ENCODE measurements at regions not wholly inside any gene's neighbourhood (a gene's known extent, or its start where the extent isn't known, plus 50 kb on each side); places are given as distances from the start of the nearest gene placed in this dataset.
"Not testable (repeated sequence)": the region's sequence is repeated elsewhere in the genome, so short reads cannot be mapped to it uniquely, and the experiment has no call there.

DNA sequence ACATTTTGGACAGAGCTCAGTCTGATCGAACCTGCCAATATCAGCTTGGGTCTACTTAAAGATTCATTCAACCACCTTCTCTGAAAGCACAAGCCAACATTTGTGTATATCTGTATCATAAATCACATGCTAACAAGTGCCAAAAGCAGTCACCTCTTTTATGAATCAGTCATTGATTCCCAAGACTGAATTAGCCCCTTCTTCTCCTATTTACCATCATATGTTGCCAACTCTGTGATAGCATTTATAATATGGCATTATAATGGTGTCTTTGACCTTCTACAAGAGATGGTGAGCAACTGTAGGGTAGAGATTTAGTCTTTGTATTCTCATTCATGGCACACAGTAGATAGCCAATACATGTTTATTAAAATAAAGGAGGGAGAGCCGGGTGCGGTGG lies 61.4 kb downstream of the DDX53 start:
- DNase-seq = no peak

DNA sequence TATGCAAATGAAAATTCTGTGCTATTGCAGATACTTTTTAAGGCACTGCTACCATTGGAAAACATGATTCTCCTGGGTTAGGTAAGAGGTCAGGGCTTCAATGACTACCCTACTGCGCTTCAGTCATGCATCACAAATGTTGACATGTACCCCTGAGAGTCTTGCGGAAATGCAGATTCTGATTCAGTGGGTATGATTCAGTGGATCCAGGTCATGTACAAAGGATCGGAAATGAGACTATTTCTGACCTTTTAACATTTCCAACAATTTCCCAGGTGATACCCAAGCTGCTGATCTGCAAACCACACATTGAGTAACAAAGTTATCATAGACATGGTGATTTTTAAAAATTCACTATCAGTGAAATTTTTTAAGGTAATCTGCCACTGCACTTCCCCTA lies 62.6 kb downstream of the DDX53 start:
- no peak for DNase-seq

DNA sequence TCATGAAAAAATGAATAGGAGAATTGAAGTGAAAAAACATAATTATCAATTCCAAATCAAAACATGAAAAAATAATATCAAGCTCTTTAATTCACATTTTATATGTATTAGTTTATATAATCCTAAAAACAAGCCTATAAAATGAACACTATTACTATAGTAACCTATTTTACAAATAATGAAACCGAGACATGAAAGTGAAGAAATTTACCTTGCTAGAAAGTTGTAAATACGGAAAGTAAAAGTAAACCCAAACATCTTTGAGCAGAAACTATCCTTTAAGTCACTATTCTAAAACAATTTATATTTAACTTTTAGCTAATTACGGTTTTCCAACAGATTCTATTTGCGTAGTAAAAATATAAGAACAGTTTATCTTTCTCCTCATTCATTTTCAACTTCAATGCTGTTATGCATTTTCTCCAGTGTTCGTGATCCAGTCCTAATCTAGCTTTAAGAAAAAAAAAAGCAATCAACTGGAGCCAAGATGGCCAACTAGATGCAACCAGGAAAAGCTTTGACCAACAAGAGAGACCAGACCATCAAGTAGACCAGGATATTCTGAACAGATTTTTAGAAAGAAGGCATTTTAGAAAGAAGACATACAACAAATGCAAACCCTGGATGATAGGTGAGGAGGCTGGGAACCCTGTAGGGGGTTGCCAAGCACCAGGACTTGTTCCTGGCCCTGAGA lies 67.0 kb downstream of the DDX53 start:
- no peak for DNase-seq

DNA sequence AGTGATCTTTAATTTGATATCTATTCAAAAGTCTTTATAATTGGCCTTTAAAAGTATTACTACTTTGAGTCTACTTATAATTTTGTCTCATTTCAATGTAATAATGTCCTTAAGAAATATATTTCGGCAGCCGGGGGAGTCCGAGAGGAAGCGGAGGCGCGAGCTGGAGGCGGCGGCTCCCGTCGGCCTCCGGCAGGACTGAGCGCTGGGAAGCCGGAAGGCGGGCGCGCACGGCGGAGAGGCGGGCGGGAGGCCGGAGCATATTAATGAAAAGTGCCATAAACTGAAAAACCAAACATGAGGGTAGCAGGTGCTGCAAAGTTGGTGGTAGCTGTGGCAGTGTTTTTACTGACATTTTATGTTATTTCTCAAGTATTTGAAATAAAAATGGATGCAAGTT lies 75.7 kb downstream of the DDX53 start:
- not testable (repeated sequence) for DNase-seq

DNA sequence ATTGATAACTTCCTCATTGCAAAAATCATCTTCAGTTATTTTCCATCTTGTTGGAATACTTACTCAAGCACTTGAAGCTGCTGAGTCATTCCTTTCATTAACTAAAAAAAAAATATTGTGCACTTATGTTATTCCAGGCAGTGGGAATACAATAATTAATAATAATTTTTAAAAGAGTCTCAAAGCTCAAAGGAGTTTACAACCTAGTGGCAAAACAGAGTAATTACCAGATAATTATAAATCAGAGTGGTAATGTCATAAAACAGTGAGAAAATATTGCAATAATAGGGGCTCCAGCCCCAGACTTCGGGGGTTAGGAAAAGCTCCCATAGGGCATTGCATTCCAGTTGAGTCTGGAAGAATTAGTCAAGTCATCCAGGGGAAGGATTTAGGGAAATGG lies 79.6 kb downstream of the DDX53 start:
- no peak for DNase-seq

DNA sequence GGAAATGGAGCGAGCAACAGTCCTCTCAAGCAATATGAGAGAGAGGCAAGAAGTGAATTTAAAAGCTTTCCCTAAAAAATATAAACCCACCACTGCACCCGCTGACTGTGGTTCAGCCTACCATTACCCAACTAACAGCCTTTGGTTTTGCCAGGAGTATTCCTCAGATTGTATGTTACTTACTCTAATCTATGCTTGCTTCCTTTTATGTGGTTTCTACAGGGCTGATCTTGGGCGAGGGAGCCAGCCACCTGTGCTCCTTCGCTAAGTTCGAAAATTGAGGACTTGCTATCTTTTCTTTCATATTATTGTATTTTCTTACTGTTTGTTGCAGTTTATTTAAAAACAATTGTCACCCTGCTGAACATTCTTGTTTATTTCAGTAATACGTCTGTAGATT lies 101.1 kb downstream of the DDX53 start:
- DNase-seq = no peak

DNA sequence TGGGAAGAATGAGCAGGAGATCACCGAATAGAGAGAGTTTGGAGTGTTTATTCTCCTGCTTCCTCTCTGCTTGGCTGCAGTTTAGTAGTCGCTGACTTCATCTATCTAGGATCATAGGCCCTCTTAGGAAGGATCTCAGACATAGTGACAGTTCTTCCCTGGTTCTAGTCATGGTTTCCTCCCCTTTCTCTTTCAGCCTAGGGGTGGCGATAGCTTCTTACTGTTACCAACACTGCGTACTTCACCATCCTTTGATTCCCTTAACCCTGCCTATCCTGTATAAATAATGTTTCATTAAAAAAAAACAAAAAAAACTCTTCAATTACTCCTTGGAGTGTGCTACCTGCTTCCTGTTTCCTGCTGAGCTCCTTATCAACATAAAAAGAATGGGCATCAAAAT lies 103.8 kb downstream of the DDX53 start:
- no peak for DNase-seq

DNA sequence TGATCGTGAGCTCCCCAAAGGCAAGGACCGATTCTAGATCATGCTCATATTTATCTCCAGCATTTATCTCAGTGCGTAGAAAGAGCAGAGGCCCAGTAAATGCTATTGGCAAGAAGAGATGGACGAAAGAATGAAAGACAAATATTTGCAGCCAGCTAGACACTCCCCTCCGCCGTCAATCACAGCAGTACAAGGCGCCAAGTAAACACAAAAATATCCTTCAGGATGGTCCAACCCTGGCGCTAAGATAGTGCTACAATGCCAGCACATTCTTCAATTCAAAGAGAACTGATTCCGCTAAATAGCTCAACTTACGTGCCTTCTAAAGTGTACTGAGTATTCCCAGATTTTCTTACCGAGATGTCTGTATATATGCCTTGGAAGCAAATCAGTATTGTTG lies 114.5 kb downstream of the DDX53 start:
- DNase-seq = no peak

DNA sequence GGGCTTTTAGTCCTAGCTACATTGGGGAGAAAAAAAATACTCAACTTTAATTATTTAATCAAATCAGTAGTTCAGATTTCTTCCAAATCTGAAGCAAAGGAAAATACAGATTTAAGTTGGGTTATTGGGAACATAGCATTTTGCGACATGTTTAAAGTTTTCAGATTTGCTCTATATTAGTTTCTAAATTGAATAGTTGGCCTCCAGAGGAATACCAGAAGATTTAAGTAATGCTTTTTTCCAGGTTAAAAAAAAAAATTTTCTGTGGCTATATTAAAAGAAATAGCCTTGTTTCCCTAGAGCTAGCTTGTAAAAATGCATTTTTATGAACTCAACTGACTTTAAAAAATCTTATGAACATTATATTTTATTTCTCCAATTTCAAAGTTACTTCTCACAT lies 115.9 kb downstream of the DDX53 start:
- DNase-seq = no peak

DNA sequence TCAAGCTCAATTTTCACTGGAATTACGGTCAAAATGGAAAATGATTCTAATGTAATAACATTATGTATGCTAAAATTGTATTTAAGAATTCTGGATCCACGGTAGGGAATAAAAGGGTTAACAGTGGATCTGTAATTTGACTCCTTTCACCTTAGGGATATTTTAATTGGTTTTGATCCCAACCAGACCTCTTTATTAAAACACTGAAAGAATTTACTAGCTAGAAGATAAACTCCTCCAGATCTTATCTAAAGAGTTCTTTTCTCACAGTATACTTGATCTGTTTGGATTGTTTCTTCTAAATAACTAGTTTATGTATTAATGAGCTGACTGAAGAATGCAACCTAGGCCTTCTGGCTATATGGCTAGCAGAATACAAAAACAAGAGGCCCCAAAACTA lies 118.4 kb downstream of the DDX53 start:
- DNase-seq = no peak

DNA sequence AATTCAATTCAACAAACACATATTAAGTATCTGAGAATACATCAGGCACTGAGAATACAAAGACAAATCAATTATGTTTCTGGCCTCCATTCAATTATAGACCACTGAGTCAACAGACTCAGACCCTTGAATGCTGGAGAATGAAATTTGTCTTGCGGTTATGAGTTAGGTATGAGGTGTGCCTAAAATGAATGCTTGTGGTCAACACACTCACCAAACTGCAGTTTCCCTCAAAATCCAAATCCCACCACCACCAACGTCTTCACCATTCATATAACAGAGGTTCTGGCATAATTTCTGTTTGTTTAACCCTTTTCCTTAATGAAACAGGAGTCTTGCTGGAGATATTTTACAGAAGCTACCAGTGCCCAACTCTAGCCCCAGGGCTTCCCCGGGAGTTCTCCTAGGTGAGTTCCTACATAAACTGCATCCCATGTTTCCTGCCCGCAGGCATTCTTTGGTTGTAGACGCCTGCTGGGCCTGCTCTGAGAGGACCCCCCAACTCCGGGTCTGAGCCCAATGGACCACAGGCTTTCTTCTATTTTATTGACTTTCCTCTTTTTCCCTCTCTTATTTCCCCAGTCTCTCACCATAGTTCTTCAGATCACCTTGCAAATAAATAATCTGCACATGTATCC lies 119.2 kb downstream of the DDX53 start:
- peak; percentile 61 for DNase-seq

DNA sequence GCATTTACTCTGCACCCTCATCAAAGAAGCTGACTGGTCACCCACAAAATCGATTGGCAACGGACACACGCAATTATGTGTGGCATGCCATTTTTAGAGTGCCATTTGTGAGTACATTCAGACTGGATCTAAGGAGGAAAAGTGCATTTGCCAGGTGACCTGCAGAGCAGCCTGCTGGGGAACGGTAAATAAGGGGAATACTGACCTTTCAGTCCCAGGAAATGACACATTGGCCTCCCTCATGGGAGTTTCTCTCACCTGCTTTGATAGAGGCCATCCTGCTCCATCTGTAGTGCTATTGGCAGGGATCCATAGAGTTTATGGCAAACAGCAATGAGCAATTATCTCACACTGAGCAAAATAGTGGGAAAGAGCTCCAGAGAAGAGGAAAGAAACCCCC lies 127.8 kb downstream of the DDX53 start:
- no peak for DNase-seq

DNA sequence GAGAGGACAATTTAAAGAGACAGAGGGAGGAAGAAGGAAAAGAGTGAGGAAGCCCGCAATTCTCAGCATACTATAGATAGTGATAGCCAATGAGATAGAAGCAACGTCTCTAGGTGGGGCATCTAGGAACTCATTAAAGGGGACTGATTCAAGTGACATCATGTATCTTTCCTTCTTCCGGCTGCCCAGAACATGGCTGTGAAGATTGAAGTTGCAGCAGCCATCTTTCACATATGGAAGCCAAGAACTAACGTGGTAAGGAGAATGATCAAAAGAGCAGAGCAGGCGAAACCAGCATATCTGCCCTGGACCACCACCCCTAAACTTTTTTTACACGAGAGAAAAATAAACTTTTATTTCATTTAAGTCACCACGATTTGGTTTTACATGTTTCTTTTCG lies 133.8 kb downstream of the DDX53 start:
- no peak for DNase-seq

DNA sequence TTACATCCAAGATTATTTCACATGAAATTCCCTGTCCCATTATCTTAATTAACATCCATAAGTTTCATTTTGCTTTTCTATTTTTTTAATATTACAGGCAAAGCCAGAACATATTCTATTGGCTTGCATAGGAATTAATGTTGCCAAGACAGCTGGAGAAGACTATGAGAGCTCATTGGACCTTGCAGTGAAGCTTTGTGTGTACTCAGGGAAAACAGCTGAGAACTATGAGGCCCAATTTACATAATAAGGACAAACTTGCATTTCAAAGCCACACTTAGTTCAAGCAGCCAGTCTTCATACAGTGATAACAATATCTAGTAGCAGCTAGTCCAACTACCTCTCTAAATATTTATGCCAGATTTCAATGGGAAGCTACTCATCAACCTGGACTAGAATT lies 134.4 kb downstream of the DDX53 start:
- no peak for DNase-seq

DNA sequence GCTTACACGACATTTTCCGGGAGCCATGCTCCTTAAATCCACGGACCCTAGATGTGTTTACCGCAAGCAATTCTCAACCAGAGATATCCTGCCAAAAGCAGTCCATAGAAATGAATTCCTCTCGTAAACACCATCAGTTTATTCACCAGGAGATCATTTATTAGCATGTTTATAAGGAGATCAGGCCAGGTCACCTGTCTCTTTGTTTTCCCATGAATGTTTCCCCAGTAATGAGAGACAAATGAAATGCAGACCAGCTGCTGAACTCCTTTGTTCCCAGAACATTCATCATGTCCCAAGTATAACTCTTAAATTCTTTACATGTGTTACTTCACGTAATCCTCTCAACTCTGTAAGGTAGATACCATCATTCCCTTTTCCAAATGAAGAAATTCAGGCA lies 137.1 kb downstream of the DDX53 start:
- DNase-seq = no peak

DNA sequence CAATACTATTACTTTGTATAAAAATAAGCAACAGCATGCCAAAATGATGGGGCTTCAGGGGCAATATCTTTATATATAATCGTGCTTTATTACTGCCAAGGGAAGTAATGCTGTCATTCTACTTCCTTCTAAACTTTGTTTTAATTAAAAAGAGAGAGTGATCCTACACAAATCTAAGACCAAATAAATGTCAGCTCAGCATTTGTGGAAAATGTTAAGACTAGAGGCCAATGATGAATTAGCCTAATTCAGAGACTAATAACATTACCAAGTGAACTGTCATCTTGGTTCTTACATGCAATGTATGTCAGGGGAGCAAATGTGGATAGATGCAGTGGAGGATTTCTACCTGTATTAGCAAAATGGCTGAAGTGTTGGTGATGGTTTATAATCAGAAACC lies 166.4 kb upstream of the PTCHD1 start:
- no peak for DNase-seq

DNA sequence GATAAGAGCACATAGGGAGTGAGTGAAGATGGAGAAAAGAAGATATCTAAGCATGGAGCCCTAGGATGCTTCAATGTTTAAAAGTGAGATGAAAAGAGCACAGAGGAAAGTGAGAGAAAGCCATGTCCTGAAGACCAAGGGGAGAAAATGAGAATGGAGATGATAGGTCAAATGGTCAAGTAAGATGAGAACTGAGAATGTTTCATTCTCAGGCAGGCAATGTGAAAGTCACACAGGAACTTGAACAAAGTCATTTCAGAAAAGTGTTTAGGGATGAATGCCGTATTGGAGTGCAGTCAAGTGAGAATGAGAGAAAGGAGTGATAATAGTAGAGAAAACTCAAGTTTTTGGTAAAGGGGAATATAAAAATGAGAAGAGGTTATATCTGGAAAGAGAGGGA lies 148.7 kb upstream of the PTCHD1 start:
- no peak for DNase-seq

DNA sequence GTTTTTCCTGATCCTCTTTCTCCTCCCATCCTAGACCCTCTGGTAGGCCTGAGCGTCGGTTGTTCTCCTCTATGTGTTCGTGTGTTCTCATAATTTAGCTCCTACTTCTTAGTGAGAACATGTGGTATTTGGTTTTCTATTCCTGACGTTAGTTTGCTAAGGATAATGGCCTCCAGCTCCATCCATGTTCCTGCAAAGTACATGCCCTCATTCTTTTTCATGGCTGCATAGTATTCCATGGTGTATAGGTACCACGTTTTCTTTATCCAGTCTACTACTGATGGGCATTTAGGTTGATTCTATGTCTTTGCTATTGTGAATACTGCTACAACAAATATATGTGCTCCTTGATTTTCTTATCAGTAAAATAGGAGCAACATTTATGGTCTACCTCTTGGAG lies 146.8 kb upstream of the PTCHD1 start:
- DNase-seq = no peak

DNA sequence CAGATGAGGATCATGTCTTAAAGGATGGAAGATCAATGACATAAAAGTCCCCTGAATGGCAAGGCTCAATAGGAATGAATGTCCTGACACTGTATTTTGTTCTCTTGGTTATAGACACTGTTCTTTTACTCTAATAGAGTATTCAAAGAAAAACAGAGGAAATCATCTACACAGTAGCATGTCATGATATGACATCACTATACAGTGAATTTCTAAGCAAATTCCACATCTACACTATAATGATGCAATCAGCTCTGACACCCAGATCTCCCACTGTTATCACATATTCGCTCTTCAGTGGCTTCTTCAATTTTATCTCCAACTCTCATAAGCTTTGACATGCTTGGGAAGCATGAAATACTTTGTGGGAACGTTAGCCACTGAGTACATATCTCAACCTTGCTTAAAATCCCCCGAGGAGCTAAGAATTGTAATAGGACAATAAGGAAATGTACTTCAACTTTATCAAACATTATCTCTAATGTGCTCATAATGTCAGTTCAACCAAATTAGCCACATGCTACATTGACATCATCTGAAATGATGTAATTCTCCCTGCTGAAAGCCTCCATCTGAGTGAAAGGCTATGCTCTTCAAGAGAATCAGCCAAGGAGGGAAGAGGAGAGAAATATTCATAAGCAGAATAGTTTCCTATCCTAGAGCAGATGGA lies 139.6 kb upstream of the PTCHD1 start:
- DNase-seq = no peak

DNA sequence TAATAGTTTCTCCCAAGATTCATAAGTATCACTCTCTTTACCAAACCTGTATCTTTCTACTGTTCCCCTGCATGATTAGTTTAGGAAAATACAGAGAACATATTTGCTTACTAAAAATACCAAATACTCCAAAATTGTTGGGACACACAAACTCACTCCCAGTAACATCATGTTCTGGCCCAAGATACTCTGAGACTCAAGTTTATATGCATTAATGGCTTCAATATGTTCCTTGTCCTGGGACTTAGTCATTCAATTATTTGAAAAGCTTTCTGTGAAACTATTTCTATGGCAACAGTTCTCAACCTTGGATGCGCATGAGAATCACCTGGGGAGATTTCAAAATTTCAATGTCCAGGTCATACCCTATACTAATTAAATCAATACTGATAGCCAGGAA lies 138.9 kb upstream of the PTCHD1 start:
- DNase-seq = no peak

DNA sequence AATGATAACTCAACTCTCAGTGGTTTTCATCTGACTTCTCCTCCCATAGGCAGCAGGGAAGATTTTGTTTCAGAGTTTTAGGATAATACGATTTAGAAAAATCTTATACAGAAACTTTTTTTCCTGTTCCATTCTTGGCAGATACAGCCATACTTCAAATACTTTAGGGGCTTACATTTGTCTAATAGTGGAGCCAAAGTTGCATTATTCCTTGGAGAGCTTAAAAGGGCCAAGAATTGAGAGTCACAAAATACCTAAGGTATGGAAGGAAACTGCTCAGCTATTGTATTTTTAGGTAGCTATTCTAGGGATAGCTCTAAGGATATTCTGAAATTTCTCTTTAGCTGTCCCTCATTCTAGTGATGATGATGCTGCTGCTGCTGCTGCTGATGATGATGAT lies 132.9 kb upstream of the PTCHD1 start:
- DNase-seq = no peak

DNA sequence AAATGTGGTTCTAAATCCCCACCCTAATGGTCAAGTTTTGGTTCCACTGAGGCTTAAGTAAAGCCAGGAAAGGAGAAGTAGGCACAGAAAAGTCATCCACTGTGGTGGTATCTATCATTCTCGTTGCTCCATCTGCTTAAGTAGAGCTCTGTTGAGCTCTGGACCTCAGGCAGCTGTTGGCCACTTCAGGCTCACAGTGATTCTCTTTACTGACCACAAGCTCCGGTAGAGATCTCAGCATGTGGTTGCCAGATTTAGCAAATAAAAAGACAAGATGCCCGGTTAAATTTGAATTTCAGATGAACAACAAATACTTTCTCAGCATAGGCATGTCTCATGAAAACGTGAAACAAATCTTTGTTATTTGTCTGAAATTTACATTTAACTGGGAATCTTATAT lies 132.3 kb upstream of the PTCHD1 start:
- DNase-seq = no peak

DNA sequence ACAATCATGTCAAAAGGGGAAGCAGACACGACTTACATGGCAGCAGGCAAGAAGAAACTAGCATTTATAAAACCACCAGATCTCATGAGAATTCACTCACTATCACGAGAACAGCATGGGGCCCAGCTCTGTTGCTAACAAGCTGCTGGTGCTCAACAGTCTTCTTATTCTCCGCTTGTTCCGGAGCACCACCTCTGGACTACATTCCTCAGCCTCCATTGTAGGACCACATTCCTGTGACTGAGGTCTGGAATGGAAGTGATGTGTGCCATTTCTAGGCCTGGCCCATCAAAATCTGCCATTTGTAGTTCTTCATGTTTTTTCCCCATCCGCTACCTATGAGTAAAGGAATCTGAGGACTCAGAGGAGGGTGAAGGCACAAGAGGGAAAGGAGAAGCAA lies 111.5 kb upstream of the PTCHD1 start:
- DNase-seq = no peak

DNA sequence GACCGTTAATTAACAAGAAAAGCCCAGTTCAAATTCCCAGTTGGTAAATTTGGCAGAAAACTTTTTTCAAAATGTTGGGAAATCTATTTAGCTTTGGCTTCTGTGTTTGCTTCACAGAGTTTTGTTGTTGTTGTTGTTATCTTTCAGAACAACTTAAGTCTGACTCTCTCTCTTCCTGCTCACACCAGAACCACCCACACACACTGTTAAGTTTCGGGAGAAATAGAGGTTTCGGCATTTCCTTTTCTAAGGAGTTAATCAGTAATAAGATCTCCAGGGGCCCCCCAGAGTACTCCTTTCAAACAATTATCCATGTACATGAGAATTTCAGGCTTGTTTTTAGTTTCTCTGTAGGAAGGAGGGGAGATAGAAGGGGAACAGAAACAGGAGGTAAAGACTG lies 106.2 kb upstream of the PTCHD1 start:
- no peak for DNase-seq
